AG10803 (cell line): ENCODE measurements at regions not wholly inside any gene's neighbourhood (a gene's known extent, or its start where the extent isn't known, plus 50 kb on each side); places are given as distances from the start of the nearest gene placed in this dataset.
"Not testable (repeated sequence)": the region's sequence is repeated elsewhere in the genome, so short reads cannot be mapped to it uniquely, and the experiment has no call there.

Experiments used
- DNase-seq: peaks from one replicate; pipeline ENCODE4 v3.0.0; 2010; ENCODE audit warnings: low read depth
- H3K4me3 ChIP-seq: 2 replicates; pipeline ENCODE4 v1.5.1; 2011; ENCODE audit warnings: mild to moderate bottlenecking, low read length, control low read depth
- TF ChIP-seq, protein P1 (sequence below): conservative IDR thresholded peaks from 2 replicates; pipeline ENCODE4 v1.5.1; 2011; ENCODE audit warnings: mild to moderate bottlenecking, low read length, control low read depth, inconsistent platforms

DNA sequence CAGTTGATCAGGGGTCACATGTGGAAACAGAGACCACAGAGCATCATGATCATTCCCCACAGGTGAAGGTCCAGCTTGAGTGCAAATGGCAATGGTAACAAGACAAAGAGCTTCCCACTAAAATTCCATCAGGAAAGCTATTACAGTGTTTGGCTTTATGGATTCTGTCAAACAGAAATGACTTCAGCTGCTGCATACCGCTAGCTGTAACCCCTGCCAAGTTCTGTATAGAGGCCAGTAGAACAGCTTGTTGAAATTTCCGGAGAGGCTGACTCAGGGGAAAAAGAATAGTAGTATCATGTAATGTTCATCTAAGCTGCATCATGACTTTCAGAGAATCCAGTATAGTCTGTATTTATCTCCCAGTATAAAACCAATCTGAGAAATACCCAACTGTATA is 1704.7 kb downstream of the SLITRK5 start:
- TF ChIP-seq, protein P1, sequence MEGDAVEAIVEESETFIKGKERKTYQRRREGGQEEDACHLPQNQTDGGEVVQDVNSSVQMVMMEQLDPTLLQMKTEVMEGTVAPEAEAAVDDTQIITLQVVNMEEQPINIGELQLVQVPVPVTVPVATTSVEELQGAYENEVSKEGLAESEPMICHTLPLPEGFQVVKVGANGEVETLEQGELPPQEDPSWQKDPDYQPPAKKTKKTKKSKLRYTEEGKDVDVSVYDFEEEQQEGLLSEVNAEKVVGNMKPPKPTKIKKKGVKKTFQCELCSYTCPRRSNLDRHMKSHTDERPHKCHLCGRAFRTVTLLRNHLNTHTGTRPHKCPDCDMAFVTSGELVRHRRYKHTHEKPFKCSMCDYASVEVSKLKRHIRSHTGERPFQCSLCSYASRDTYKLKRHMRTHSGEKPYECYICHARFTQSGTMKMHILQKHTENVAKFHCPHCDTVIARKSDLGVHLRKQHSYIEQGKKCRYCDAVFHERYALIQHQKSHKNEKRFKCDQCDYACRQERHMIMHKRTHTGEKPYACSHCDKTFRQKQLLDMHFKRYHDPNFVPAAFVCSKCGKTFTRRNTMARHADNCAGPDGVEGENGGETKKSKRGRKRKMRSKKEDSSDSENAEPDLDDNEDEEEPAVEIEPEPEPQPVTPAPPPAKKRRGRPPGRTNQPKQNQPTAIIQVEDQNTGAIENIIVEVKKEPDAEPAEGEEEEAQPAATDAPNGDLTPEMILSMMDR = no peak
- DNase-seq = peak; percentile 46
- H3K4me3 ChIP-seq = no peak overlapping the region

DNA sequence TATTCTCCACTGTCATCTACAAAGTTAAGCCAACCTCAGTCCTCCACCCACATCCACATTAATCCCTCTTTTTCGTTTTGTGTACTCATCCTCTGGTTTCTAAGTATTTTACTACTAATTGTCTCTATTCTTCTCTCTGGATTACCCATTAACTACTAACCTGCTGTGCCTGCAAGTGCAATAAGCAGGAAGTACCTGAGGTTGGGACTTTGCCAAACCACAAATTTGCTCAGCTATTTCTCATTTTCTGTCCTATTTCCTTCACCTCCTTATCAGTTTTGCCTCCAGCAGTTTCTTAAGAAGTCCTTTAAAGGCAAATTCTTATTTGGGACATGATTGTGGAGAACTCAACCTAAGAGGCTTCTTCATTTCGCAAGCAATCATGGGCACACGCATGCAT is 1708.9 kb downstream of the SLITRK5 start:
- H3K4me3 ChIP-seq = no peak overlapping the region
- TF ChIP-seq, protein P1 = no peak
- no peak for DNase-seq

DNA sequence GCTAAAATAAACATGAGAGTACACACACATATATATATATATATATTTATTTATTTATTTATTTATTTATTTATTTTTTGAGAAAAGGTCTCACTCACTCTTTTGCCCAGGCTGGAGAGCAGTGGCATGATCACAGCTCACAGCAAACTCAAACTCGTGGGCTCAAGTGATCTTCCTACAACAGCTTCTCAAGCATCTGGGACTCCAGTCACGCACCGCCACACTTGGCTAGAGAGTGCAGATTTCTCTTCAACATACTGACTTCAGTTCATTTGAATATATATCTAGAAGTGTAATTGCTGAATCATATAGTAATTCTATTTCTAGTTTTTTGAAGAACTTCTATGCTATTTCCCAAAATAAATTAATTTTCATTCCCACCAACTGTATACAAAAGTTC is 1711.8 kb downstream of the SLITRK5 start:
- TF ChIP-seq, protein P1 = no peak
- no peak overlapping the region for H3K4me3 ChIP-seq
- no peak for DNase-seq

DNA sequence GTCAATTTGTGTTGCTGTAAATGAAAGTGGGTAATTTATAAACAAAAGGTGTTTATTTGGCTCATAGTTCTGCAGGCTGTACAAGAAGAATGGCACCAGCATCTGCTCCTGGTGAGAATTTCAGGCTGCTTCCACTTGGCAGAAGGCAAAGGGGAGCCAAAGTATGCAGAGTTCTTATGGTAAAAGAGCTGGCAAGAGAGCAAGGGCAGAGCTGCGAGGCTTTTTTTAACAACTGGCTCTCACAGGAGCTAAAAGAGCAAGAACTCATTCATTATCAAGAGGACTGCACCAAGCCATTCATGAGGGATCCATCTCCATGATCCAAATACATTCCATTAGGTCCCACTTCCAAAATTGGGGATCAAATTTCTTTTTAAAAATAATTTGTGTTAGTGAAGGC is 1712.7 kb downstream of the SLITRK5 start:
- TF ChIP-seq, protein P1 = no peak
- no peak for DNase-seq
- no peak overlapping the region for H3K4me3 ChIP-seq

DNA sequence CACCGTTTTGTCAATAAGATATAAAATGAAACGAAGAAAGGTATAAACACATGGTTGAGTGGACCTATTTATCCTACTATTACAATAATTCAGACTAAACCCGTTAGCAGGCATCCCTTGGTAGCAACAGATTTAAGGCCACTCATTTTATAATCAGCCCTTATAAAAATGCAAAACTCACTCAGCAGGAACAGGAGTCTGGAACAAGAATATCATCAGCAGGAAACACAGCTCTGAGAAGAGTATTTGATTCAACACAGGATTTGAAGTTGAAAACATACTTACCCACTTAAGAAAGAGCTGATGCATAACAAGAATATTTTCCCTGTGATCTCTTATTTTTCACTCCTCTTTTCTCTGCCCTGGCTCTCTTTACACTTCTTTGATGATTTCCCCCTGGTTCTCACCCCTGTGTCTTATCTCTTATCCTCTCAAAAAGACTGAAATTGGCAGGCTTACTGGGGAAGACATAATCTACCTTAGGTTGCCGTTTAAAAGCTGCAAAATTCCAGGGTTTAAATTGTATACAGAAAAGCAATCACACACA is 1722.7 kb downstream of the SLITRK5 start:
- TF ChIP-seq, protein P1 = no peak
- H3K4me3 ChIP-seq = no peak overlapping the region
- no peak for DNase-seq

DNA sequence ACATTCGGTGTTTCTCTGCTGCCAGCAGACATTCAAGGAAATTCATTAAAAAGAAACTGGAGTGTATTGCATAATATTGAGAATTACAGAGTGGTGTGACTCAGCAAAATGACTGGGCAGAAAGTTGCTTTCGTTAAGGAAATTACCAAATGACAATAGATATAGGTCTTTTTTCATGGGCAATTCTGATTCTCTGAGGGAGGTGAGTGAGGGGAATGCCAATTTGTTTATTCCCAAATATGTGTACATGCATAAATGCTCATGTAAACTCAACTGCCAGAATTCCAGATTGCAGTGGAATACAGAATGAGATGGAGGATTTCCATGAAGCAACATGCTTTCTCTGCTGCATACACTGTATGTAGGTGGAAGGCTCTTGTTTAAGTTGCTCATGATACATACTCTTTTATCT is 1730.1 kb downstream of the SLITRK5 start:
- no peak overlapping the region for H3K4me3 ChIP-seq
- TF ChIP-seq, protein P1 = no peak
- peak; percentile 52 for DNase-seq

DNA sequence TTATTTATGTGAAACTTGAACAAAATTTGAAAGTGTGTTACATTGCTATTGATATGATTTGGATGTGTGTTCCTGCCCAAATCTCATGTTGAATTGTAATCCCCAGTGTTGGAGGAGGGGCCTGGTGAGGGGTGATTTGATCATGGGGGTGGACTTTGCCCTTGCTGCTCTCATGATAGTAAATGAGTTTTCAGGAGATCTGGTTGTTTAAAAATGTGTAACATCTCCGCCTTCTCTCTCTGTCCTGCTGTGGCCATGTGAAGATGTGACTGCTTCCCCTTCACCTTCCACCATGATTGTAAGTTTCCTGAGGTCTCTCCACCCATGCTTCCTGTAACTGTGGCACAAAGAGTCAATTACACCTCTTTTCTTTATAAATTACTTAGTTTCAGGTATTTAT is 1731.0 kb downstream of the SLITRK5 start:
- no peak for DNase-seq
- no peak overlapping the region for H3K4me3 ChIP-seq
- TF ChIP-seq, protein P1 = no peak

DNA sequence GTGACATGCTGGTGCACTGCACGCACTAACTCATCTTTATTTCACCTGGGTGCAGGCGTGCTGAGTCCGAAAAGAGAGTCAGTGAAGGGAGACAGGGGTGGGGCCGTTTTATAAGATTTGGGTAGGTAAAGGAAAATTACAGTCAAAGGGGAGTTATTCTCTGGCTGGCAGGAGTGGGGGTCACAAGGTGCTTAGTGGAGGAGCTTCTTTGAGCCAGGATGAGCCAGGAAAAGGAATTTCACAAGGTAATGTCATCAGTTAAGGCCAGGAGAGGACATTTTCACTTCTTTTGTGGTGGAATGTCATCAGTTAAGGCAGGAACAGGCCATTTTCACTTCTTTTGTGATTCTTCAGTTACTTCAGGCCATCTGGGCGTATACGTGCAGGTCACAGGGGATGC is 1734.9 kb downstream of the SLITRK5 start:
- DNase-seq, H3K4me3 ChIP-seq: not testable (repeated sequence)
